Gastrocnemius medialis (tissue), 4 donors: ENCODE measurements at regions not wholly inside any gene's neighbourhood (a gene's known extent, or its start where the extent isn't known, plus 50 kb on each side); places are given as distances from the start of the nearest gene placed in this dataset.

Source experiments
- CTCF ChIP-seq, 5 experiments: fragments of 450-650 bp in 3 of 5; fragments of 200-600 bp in 2 of 5; sonication (generic) in 2 of 5; IDR thresholded peaks in 4 of 5; conservative IDR thresholded peaks in 1 of 5; 1 replicate in 4 of 5; 2 replicates in 1 of 5; pipeline ENCODE4 v1.5.1; 2016 to 2019; ENCODE audit warnings: antibody characterized with exemption in 5 of 5, mild to moderate bottlenecking in 3 of 5, moderate library complexity in 3 of 5
- POLR2A ChIP-seq, 2 donors: fragments of 450-650 bp; IDR thresholded peaks; one replicate each; pipeline ENCODE4 v1.6.1; 2017; ENCODE audit warnings: antibody characterized with exemption in 2 of 2, mild to moderate bottlenecking in 2 of 2, moderate library complexity in 2 of 2

DNA sequence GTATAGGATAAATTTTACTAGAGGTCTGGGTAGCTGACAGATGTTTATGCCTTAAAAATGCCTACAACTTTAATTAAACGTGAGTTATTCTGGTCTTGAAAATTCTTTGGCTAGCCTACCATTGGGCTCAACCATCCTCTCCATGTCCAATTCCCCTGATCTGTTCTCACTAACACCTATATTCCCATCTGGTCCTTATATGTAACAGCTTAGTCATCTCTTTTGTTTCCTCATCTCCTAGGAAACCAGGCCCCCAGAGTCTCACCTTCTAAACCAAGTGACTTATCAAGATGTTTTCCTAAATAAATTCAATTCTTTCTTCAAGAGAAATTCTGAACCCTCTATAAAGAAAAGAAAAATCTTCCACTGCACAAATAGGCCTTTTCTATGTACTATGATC, 148.5 kb downstream of the TTC32 start:
- TF ChIP-seq CTCF (IDR thresholded peaks at IDR 0.05 in 4 of 5, conservative IDR thresholded peaks at IDR 0.05 in 1 of 5) (no peak), POLR2A (IDR thresholded peaks at IDR 0.05) (no peak)
